ENCODE measurements at regions not wholly inside any gene's neighbourhood (a gene's known extent, or its start where the extent isn't known, plus 50 kb on each side); places are given as distances from the start of the nearest gene placed in this dataset.

DNA sequence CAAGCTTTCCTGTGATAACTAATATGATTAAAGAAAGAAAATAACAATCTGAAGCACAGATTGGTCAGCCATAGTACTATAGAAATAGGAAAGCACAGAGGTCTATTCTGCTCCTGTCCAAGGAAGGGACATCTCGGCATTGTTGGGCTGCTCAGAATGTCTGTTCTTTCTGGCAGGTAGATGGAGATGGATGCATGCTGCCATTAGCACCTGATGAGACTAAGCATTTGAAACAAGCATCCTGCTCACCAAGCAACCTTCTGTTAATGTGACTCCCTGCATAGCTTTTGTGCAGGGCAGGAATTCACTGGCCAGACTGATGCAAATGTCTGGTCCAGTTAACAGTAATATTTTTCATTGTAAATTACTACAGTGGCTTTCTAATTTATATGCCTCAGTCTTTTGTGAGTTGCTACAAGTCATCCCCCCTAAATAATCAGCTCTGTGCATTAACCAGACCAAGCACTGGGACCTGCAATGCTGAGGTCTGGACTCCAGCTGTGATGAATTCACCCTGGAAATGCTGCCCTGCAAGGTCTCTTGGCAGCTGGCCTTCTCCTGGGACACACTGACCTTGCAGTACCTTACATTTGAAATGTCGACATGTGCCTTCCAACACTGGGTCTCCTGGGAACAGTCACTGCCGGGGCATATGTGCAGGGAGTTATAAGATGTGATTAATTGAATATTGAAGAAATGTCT is 1123.7 kb downstream of the IGSF11 start:
- DNase-seq (ENCODE audit: low spot score), result no peak
- TF ChIP-seq, protein P1, sequence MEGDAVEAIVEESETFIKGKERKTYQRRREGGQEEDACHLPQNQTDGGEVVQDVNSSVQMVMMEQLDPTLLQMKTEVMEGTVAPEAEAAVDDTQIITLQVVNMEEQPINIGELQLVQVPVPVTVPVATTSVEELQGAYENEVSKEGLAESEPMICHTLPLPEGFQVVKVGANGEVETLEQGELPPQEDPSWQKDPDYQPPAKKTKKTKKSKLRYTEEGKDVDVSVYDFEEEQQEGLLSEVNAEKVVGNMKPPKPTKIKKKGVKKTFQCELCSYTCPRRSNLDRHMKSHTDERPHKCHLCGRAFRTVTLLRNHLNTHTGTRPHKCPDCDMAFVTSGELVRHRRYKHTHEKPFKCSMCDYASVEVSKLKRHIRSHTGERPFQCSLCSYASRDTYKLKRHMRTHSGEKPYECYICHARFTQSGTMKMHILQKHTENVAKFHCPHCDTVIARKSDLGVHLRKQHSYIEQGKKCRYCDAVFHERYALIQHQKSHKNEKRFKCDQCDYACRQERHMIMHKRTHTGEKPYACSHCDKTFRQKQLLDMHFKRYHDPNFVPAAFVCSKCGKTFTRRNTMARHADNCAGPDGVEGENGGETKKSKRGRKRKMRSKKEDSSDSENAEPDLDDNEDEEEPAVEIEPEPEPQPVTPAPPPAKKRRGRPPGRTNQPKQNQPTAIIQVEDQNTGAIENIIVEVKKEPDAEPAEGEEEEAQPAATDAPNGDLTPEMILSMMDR (IDR thresholded peaks at IDR 0.05; ENCODE audit: unreplicated experiment), result no peak
- Mint-ChIP-seq H3K27ac (ENCODE audit: unreplicated experiment) (no peak overlapping the region), H3K9me3 (ENCODE audit: unreplicated experiment) (no peaks in the 10 kb centered on the region), H3K36me3 (ENCODE audit: low read depth, unreplicated experiment) (no peaks in the 10 kb centered on the region), H3K4me3 (ENCODE audit: unreplicated experiment) (no peak overlapping the region), H3K4me1 (ENCODE audit: unreplicated experiment) (no peaks in the 10 kb centered on the region), H3K27me3 (ENCODE audit: unreplicated experiment) (no peaks in the 10 kb centered on the region)

DNA sequence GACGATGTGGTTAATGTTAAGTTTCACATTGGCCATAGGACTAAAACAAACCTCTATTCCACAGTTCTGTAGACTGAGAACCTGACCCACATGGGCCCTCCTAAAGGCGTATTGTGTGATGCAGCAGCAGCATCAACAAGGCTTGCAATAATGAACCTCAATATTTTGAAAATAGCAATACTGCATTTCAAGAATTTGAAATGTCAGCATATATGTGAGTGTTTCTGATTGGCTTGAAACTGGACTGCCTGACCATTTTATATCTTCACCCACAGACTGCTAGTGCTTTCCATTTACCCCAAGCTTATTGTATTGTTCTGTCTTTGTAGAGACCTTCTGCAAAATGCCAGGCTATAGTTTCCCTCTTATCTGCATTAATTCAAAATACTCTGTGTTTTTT is 1122.3 kb downstream of the IGSF11 start:
- no peaks in the 10 kb centered on the region for H3K4me1 Mint-ChIP-seq (ENCODE audit: unreplicated experiment)
- H3K4me3 Mint-ChIP-seq (ENCODE audit: unreplicated experiment), result no peak overlapping the region
- no peak overlapping the region for H3K27ac Mint-ChIP-seq (ENCODE audit: unreplicated experiment)
- TF ChIP-seq, protein P1 (IDR thresholded peaks at IDR 0.05; ENCODE audit: unreplicated experiment), result no peak
- DNase-seq (ENCODE audit: low spot score), result no peak
- H3K36me3 Mint-ChIP-seq (ENCODE audit: low read depth, unreplicated experiment), result no peaks in the 10 kb centered on the region
- no peaks in the 10 kb centered on the region for H3K27me3 Mint-ChIP-seq (ENCODE audit: unreplicated experiment)
- no peaks in the 10 kb centered on the region for H3K9me3 Mint-ChIP-seq (ENCODE audit: unreplicated experiment)

DNA sequence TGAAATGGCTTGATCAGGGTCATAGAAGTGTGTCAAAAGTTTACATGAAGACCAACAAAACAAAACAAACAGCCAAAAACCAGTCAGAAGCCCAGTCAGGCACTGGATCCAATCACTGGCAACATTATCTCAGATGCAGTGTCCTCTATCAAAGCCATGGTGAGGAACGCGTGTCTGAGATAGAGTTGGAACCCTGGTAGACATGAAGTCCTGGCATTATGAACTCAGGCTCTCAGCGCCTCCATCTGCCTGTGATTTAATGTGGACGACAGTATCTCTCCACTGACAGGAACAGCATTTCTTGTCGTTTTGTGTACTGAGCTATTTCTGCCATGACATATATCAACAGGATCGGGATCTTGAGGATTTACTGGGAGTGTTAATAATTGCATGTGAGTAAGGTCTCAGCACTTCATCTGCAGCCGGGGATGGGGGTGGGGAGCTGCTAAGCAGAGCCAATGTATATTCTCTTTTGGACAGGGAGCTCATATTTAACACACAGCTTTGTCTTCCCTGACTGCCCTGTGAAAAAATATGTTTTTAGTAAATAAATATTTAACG is 1120.0 kb downstream of the IGSF11 start:
- H3K4me3 Mint-ChIP-seq (ENCODE audit: unreplicated experiment), result no peak overlapping the region
- peaks cover 2% of the 10 kb centered on the region for H3K4me1 Mint-ChIP-seq (ENCODE audit: unreplicated experiment)
- no peaks in the 10 kb centered on the region for H3K36me3 Mint-ChIP-seq (ENCODE audit: low read depth, unreplicated experiment)
- DNase-seq (ENCODE audit: low spot score), result no peak
- TF ChIP-seq, protein P1 (IDR thresholded peaks at IDR 0.05; ENCODE audit: unreplicated experiment), result no peak
- H3K9me3 Mint-ChIP-seq (ENCODE audit: unreplicated experiment), result no peaks in the 10 kb centered on the region
- no peaks in the 10 kb centered on the region for H3K27me3 Mint-ChIP-seq (ENCODE audit: unreplicated experiment)
- no peak overlapping the region for H3K27ac Mint-ChIP-seq (ENCODE audit: unreplicated experiment)

DNA sequence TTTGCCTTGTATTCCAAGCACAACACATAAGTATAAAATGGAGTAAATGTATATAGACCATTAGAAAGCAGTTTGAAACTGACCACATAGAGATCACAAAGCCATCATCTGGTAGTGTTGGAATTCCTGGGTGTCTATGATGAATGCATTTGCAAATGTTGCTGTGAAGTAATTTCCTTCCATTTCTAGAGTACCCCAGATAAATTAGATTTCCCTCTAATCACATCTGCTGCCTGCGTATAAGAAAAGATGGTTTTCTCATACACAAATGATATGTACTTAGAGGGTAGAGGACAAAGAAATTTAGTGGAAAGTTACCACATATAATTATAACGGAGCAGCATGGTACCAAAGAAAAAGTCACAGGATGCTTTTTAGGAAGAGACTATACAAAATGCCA is 1117.8 kb downstream of the IGSF11 start:
- no peak for DNase-seq (ENCODE audit: low spot score)
- TF ChIP-seq, protein P1 (IDR thresholded peaks at IDR 0.05; ENCODE audit: unreplicated experiment), result no peak
- no peaks in the 10 kb centered on the region for H3K36me3 Mint-ChIP-seq (ENCODE audit: low read depth, unreplicated experiment)
- peaks cover 4% of the 10 kb centered on the region for H3K4me1 Mint-ChIP-seq (ENCODE audit: unreplicated experiment)
- no peaks in the 10 kb centered on the region for H3K9me3 Mint-ChIP-seq (ENCODE audit: unreplicated experiment)
- H3K27ac Mint-ChIP-seq (ENCODE audit: unreplicated experiment), result no peak overlapping the region
- H3K27me3 Mint-ChIP-seq (ENCODE audit: unreplicated experiment), result no peaks in the 10 kb centered on the region
- no peak overlapping the region for H3K4me3 Mint-ChIP-seq (ENCODE audit: unreplicated experiment)

DNA sequence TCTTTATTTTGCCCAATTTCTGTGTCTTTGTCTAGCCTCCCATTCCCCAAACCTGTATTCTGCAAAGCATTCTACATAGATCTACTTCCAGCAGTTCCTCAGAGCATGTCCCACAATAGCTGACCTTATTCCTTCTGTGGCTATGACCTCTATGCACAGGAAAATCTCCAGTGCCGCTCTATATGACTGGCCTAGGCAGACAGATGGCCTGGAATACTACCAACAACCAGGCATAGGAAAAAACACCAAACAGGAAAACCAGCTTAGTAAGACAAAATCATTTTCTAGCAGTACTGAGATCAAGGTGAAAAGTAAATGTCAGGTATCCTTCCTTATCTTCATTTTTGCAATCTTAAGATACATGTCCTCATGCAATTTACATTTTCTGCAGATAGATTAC is 1115.0 kb downstream of the IGSF11 start:
- Mint-ChIP-seq H3K27ac (ENCODE audit: unreplicated experiment) (no peak overlapping the region), H3K27me3 (ENCODE audit: unreplicated experiment) (no peaks in the 10 kb centered on the region), H3K36me3 (ENCODE audit: low read depth, unreplicated experiment) (no peaks in the 10 kb centered on the region), H3K4me1 (ENCODE audit: unreplicated experiment) (peaks cover 4% of the 10 kb centered on the region), H3K4me3 (ENCODE audit: unreplicated experiment) (no peak overlapping the region), H3K9me3 (ENCODE audit: unreplicated experiment) (no peaks in the 10 kb centered on the region)
- TF ChIP-seq, protein P1 (IDR thresholded peaks at IDR 0.05; ENCODE audit: unreplicated experiment), result no peak
- no peak for DNase-seq (ENCODE audit: low spot score)
